ENCODE measurements at regions not wholly inside any gene's neighbourhood (a gene's known extent, or its start where the extent isn't known, plus 50 kb on each side); places are given as distances from the start of the nearest gene placed in this dataset.

DNA sequence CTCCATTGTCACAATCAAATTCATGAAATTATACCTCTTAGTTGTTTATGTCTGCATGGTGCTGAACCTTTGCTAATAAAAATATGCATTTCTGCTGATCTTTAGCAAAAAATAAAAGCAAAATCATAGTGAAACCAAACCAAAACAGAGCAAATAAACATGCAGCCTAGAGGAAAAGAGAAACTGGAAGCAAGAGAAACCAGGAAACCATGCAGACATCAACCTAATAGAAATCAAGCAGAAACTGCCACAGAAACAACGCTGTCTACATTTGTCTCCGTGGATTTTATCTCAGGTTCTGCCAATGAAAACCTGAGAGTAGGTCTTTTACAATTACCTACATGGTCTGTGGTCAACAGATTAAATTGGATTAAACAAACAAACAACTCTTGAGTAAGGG is 173.7 kb downstream of the SYT10 start:
- TF ChIP-seq, protein P1, sequence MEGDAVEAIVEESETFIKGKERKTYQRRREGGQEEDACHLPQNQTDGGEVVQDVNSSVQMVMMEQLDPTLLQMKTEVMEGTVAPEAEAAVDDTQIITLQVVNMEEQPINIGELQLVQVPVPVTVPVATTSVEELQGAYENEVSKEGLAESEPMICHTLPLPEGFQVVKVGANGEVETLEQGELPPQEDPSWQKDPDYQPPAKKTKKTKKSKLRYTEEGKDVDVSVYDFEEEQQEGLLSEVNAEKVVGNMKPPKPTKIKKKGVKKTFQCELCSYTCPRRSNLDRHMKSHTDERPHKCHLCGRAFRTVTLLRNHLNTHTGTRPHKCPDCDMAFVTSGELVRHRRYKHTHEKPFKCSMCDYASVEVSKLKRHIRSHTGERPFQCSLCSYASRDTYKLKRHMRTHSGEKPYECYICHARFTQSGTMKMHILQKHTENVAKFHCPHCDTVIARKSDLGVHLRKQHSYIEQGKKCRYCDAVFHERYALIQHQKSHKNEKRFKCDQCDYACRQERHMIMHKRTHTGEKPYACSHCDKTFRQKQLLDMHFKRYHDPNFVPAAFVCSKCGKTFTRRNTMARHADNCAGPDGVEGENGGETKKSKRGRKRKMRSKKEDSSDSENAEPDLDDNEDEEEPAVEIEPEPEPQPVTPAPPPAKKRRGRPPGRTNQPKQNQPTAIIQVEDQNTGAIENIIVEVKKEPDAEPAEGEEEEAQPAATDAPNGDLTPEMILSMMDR (IDR thresholded peaks at IDR 0.05): no peak
- no peak for TF ChIP-seq POLR2A (IDR thresholded peaks at IDR 0.05)
- no peak for TF ChIP-seq EP300 (IDR thresholded peaks at IDR 0.05)

All from tibial nerve (tissue), 4 donors.